GM18951 (cell line): ENCODE measurements at regions not wholly inside any gene's neighbourhood (a gene's known extent, or its start where the extent isn't known, plus 50 kb on each side); places are given as distances from the start of the nearest gene placed in this dataset.

Source experiments
- POLR2A ChIP-seq: IDR thresholded peaks from 4 replicates; pipeline ENCODE4 v1.6.1; 2011; ENCODE audit warnings: mild to moderate bottlenecking; ENCODE audit not compliant: insufficient read length, insufficient read depth; ENCODE audit errors: extremely low read depth
- in situ Hi-C: fragments of 300-500 bp; cut with MboI; formaldehyde crosslinking; loops from one replicate; pipeline ENCODE4 v1.12.0; 2022; ENCODE audit warnings: low sequenced_read_pairs, mixed read lengths, inconsistent platforms; ENCODE audit not compliant: unreplicated experiment

- TF ChIP-seq POLR2A = no peak
- in situ Hi-C loops = no loop called here
Measured at GRCh38 chr10:61096056-61096455, 152.1 kb upstream of the RHOBTB1 start.

GRCh38 chr10:61091531-61091930 is 147.5 kb upstream of the RHOBTB1 start:
- in situ Hi-C loops = no loop called here
- TF ChIP-seq POLR2A = no peak

GRCh38 chr10:61089251-61089650 is 145.3 kb upstream of the RHOBTB1 start:
- TF ChIP-seq POLR2A = no peak
- in situ Hi-C loops = no loop called here

GRCh38 chr10:61084493-61084892 is 140.5 kb upstream of the RHOBTB1 start:
- in situ Hi-C loops = no loop called here
- TF ChIP-seq POLR2A = no peak

GRCh38 chr10:61081301-61081700 is 137.3 kb upstream of the RHOBTB1 start:
- no peak for TF ChIP-seq POLR2A
- in situ Hi-C loops = no loop called here

- in situ Hi-C loops = no loop called here
- TF ChIP-seq POLR2A = no peak
Measured at GRCh38 chr10:61078542-61079275, 134.7 kb upstream of the RHOBTB1 start.

- in situ Hi-C loops = no loop called here
- TF ChIP-seq POLR2A = no peak
Measured at GRCh38 chr10:61076572-61077114, 132.7 kb upstream of the RHOBTB1 start.

- in situ Hi-C loops = no loop called here
- no peak for TF ChIP-seq POLR2A
Measured at GRCh38 chr10:61073391-61073790, 129.4 kb upstream of the RHOBTB1 start.

- no peak for TF ChIP-seq POLR2A
- in situ Hi-C loops = no loop called here
Measured at GRCh38 chr10:61071580-61071979, 127.6 kb upstream of the RHOBTB1 start.

GRCh38 chr10:61068471-61068870 is 124.5 kb upstream of the RHOBTB1 start:
- TF ChIP-seq POLR2A = no peak
- in situ Hi-C loops = no loop called here

- in situ Hi-C loops = no loop called here
- no peak for TF ChIP-seq POLR2A
Measured at GRCh38 chr10:61067671-61068336, 123.8 kb upstream of the RHOBTB1 start.

GRCh38 chr10:61066661-61067344 is 122.8 kb upstream of the RHOBTB1 start:
- in situ Hi-C loops = no loop called here
- no peak for TF ChIP-seq POLR2A

- in situ Hi-C loops = no loop called here
- no peak for TF ChIP-seq POLR2A
Measured at GRCh38 chr10:61065051-61065450, 121.1 kb upstream of the RHOBTB1 start.
